ENCODE measurements at regions not wholly inside any gene's neighbourhood (a gene's known extent, or its start where the extent isn't known, plus 50 kb on each side); places are given as distances from the start of the nearest gene placed in this dataset.

- TF ChIP-seq, protein P1, sequence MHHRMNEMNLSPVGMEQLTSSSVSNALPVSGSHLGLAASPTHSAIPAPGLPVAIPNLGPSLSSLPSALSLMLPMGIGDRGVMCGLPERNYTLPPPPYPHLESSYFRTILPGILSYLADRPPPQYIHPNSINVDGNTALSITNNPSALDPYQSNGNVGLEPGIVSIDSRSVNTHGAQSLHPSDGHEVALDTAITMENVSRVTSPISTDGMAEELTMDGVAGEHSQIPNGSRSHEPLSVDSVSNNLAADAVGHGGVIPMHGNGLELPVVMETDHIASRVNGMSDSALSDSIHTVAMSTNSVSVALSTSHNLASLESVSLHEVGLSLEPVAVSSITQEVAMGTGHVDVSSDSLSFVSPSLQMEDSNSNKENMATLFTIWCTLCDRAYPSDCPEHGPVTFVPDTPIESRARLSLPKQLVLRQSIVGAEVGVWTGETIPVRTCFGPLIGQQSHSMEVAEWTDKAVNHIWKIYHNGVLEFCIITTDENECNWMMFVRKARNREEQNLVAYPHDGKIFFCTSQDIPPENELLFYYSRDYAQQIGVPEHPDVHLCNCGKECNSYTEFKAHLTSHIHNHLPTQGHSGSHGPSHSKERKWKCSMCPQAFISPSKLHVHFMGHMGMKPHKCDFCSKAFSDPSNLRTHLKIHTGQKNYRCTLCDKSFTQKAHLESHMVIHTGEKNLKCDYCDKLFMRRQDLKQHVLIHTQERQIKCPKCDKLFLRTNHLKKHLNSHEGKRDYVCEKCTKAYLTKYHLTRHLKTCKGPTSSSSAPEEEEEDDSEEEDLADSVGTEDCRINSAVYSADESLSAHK (tag by site-specific recombination; IDR thresholded peaks at IDR 0.05), result no peak
- TF ChIP-seq CTCF (tag by site-specific recombination; IDR thresholded peaks at IDR 0.05) (no peak), ZNF501 (tag by site-specific recombination; IDR thresholded peaks at IDR 0.05) (no peak), ZNF10 (tag by site-specific recombination; IDR thresholded peaks at IDR 0.05) (no peak), ZBTB21 (tag by site-specific recombination; IDR thresholded peaks at IDR 0.05) (no peak), ZFP41 (tag by site-specific recombination; IDR thresholded peaks at IDR 0.05; ENCODE audit: borderline replicate concordance) (no peak), ZNF138 (tag by site-specific recombination; IDR thresholded peaks at IDR 0.05; ENCODE audit: borderline replicate concordance) (no peak), INSM2 (tag by site-specific recombination; IDR thresholded peaks at IDR 0.05) (no peak), ZNF274 (IDR thresholded peaks at IDR 0.05; ENCODE audit: low read length) (no peak), ZNF274 (tag by site-specific recombination; IDR thresholded peaks at IDR 0.05; ENCODE audit: borderline replicate concordance) (no peak), PRDM6 (tag by site-specific recombination; IDR thresholded peaks at IDR 0.05) (no peak), TCF7L2 (IDR thresholded peaks at IDR 0.05; ENCODE audit: borderline replicate concordance, low read depth, low read length) (no peak), ZNF664 (tag by site-specific recombination; IDR thresholded peaks at IDR 0.05) (no peak)
- TF ChIP-seq, protein P2, sequence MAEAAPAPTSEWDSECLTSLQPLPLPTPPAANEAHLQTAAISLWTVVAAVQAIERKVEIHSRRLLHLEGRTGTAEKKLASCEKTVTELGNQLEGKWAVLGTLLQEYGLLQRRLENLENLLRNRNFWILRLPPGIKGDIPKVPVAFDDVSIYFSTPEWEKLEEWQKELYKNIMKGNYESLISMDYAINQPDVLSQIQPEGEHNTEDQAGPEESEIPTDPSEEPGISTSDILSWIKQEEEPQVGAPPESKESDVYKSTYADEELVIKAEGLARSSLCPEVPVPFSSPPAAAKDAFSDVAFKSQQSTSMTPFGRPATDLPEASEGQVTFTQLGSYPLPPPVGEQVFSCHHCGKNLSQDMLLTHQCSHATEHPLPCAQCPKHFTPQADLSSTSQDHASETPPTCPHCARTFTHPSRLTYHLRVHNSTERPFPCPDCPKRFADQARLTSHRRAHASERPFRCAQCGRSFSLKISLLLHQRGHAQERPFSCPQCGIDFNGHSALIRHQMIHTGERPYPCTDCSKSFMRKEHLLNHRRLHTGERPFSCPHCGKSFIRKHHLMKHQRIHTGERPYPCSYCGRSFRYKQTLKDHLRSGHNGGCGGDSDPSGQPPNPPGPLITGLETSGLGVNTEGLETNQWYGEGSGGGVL (tag by site-specific recombination; IDR thresholded peaks at IDR 0.05), result no peak
Observed at GRCh38 chr3:159137949-159138348, 336.1 kb downstream of the MFSD1 start.

Data from HEK293 (cell line).